Stimulated activated naive B cell treated with anti-CD40 and anti-IgM and Interleukin-4, amounts not matched to agents 10 μg/mL and 1 μg/mL and 100 μg/mL, for 72 hours (primary cell): ENCODE measurements at regions not wholly inside any gene's neighbourhood (a gene's known extent, or its start where the extent isn't known, plus 50 kb on each side); places are given as distances from the start of the nearest gene placed in this dataset.
A peak's percentile ranks its signal among the peaks of the same experiment; 100 is the strongest.

Source experiments
- ATAC-seq, 2 donors: fragments of 150-1000 bp; cut with Tn5 transposase; replicated peaks; 2 replicates each; pipeline ENCODE4 v1.10.0; 2021; ENCODE audit warnings: moderate library complexity in 1 of 2
- DNase-seq: peaks from one replicate; pipeline ENCODE4 v3.0.0; 2021
- H3K27ac Mint-ChIP-seq: one replicate; pipeline ENCODE4 v1.8.0; 2022; ENCODE audit warnings: mild to moderate bottlenecking, mixed read lengths
- H3K27me3 Mint-ChIP-seq, 2 donors: one replicate each; pipeline ENCODE4 v1.8.0; 2022; ENCODE audit warnings: mixed read lengths in 2 of 2
- H3K36me3 Mint-ChIP-seq, 2 donors: one replicate each; pipeline ENCODE4 v1.8.0; 2022; ENCODE audit warnings: mixed read lengths in 2 of 2, mild to moderate bottlenecking in 1 of 2
- H3K4me1 Mint-ChIP-seq, 2 donors: one replicate each; pipeline ENCODE4 v1.8.0; 2022; ENCODE audit warnings: mixed read lengths in 2 of 2, mild to moderate bottlenecking in 1 of 2
- H3K4me3 Mint-ChIP-seq, 2 donors: one replicate each; pipeline ENCODE4 v1.8.0; 2022; ENCODE audit warnings: mild to moderate bottlenecking in 2 of 2, mixed read lengths in 2 of 2, moderate library complexity in 1 of 2
- H3K9me3 Mint-ChIP-seq, 2 donors: one replicate each; pipeline ENCODE4 v1.8.0; 2022; ENCODE audit warnings: mixed read lengths in 2 of 2, mild to moderate bottlenecking in 1 of 2

DNA sequence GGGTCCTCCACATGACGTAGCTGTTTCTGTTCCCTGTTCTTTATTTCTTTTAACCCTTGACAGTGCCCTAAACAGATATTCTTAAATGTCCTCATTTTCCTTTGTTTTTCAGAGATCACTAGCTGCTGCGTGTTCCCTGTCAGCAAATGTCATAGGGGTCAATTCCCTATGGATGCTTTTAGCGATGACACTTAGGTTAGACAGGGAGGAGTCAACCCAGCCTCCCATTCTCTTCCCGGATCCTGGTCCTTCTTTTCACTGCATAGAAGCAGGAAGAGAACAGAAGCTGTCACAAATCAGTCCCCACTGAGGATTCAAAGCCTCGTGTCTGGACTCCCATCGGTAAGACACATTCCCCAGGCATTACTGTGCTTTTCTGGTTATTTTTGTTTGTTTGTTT lies 392.1 kb upstream of the PRKCQ start:
- Mint-ChIP-seq H3K27me3 (no peaks in the 10 kb centered on the region), H3K4me3 (no peak overlapping the region), H3K36me3 (no peaks in the 10 kb centered on the region), H3K4me1 (peaks cover 0 to 1% of the 10 kb centered on the region in 2 donors), H3K27ac (no peak overlapping the region), H3K9me3 (peaks cover 0 to 1% of the 10 kb centered on the region in 2 donors)
- ATAC-seq (no peak), DNase-seq (no peak)

DNA sequence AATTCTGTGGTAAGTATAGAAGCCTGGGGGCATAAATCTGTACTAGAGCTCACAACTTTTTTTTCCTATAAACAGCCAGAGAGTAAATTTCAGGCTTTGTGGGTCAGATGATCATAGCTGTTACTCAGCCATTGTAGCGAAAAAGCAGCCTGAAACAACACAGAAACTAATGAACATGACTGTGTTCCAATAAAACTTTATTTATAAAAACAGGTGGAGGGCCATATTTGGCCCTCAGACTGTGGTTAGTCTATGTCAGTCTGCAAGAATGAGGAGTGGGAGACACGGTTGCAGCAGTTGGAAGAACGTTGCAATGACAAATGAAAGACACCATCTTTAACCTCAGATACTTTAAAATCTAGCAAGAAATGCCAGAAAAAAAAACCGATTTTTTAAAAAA lies 389.6 kb upstream of the PRKCQ start:
- ATAC-seq, result no peak
- peaks cover 0 to 6% of the 10 kb centered on the region in 2 donors for H3K4me1 Mint-ChIP-seq

DNA sequence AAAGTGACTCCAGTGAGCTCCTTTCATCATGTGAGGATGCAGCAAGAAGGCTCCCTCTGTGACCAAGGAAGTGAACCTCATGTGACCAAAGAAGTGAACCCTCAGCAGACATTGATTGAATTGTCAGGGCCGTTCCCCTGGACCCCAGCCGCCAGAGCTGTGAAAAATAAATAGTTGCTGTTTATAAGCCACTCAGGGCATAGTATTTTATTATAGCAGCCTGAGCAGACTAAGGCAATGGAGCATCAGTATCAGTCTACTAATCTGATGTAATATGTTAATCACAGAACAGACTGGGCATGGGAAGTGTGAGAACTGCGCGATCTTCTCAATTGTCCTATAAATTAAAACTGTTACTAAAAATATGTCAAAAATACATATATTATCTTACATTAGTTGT lies 384.5 kb upstream of the PRKCQ start:
- ATAC-seq (no peak), DNase-seq (no peak)
- Mint-ChIP-seq H3K4me3 (no peak overlapping the region), H3K4me1 (peaks cover 0 to 6% of the 10 kb centered on the region in 2 donors), H3K36me3 (no peaks in the 10 kb centered on the region), H3K27me3 (peaks cover 0 to 5% of the 10 kb centered on the region in 2 donors), H3K27ac (no peak overlapping the region), H3K9me3 (peaks cover 0 to 4% of the 10 kb centered on the region in 2 donors)

More for the DNA sequence above, 389.6 kb upstream of the PRKCQ start:
- Mint-ChIP-seq H3K4me3 (no peak overlapping the region), H3K36me3 (no peaks in the 10 kb centered on the region), H3K9me3 (peaks cover 0 to 4% of the 10 kb centered on the region in 2 donors), H3K27ac (no peak overlapping the region), H3K27me3 (no peaks in the 10 kb centered on the region)
- DNase-seq, result no peak

DNA sequence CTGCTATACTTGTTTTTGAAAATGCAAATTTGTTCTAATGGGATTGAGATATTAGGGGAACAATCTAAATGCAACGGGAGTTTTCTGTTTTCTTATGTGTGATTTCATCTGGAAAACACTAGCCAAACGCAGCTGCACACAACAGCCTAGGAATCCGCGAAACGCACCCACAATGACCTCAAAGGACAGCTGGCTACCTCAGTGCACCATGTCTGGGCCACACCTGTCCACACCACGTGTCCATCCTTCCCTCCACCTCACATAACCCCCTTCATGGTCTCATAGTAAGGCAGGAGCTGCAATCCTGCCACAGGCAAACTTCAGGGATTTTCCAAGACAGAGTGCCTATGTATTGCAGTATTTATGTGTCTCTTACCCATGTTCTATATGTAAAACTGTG lies 382.5 kb upstream of the PRKCQ start:
- ATAC-seq, result no peak
- Mint-ChIP-seq H3K9me3 (peaks cover 0 to 3% of the 10 kb centered on the region in 2 donors), H3K27ac (no peak overlapping the region), H3K4me1 (peaks cover 5 to 6% of the 10 kb centered on the region in 2 donors), H3K27me3 (peaks cover 0 to 5% of the 10 kb centered on the region in 2 donors), H3K4me3 (no peak overlapping the region), H3K36me3 (no peaks in the 10 kb centered on the region)
- no peak for DNase-seq

DNA sequence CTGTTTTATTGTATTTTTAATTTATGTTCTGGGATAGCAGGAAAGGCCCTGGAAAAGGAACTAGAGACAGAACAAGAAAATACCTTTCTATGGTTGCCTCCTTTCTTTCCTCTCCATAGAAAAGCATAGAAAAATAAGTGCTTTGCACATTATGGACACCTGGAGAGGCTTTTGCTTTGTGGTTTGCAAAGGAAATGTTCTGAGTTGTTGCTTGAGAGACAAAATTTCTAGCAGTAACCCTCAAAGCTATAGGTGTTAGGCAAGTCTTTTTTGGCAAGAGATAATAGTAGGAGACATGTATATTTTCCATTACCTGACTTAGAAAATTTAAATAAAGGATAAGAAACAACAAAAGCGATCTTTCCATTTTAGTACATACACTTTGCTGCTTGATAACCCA lies 378.6 kb upstream of the PRKCQ start:
- no peaks in the 10 kb centered on the region for H3K9me3 Mint-ChIP-seq
- ATAC-seq, result no peak
- no peak overlapping the region for H3K4me3 Mint-ChIP-seq

DNA sequence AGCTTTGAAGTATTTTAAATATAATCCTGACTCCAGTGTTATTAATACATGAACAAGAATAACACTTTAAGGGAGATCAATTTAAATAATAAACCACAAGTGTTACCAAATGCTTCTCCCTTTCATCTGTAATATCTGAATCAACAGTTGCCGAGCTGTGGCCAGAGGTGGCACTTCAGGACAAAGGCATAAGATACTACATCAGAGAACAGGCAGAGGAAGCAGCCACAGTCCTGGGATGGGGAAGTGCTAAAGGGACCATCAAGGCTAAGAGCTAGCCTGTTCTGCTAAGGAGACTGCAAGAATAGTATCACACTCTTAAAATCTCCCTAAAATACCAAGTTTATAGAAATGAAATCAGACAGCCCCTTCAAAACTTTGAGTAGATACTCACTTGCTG lies 378.2 kb upstream of the PRKCQ start:
- H3K27ac Mint-ChIP-seq, result no peak overlapping the region
- no peak for DNase-seq
- H3K9me3 Mint-ChIP-seq, result no peaks in the 10 kb centered on the region
- peak in 1 of 2 donors; percentile 31 for ATAC-seq
- H3K4me3 Mint-ChIP-seq, result no peak overlapping the region
- H3K4me1 Mint-ChIP-seq, result peaks cover 0 to 5% of the 10 kb centered on the region in 2 donors
- H3K27me3 Mint-ChIP-seq, result peaks cover 0 to 5% of the 10 kb centered on the region in 2 donors
- H3K36me3 Mint-ChIP-seq, result no peaks in the 10 kb centered on the region

More for the DNA sequence above, 378.6 kb upstream of the PRKCQ start:
- DNase-seq, result no peak
- no peaks in the 10 kb centered on the region for H3K36me3 Mint-ChIP-seq
- H3K4me1 Mint-ChIP-seq, result peaks cover 0 to 5% of the 10 kb centered on the region in 2 donors
- H3K27ac Mint-ChIP-seq, result no peak overlapping the region
- H3K27me3 Mint-ChIP-seq, result peaks cover 0 to 5% of the 10 kb centered on the region in 2 donors

DNA sequence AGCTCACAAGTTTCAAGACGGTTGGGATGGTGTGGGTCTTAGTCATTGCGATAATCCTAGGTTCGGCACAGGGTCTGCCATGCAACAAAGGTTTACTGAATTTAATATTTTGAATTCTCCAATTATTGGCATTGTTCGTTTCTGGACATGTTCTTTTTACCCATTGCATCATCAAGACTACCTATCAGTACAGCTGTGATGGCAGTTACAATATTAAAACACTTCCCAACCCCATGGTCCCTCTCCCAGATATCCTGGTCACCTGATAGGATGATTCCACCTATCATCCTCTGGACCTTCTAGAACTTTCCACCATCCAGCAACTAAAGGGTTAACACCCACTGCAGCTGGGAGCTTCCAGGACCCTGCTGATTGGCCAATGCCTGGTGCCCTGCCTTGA lies 377.8 kb upstream of the PRKCQ start:
- Mint-ChIP-seq H3K9me3 (no peaks in the 10 kb centered on the region), H3K4me1 (peaks cover 0 to 5% of the 10 kb centered on the region in 2 donors), H3K4me3 (no peak overlapping the region), H3K27ac (no peak overlapping the region), H3K36me3 (no peaks in the 10 kb centered on the region), H3K27me3 (peaks cover 0 to 5% of the 10 kb centered on the region in 2 donors)
- DNase-seq (no peak), ATAC-seq (no peak)

DNA sequence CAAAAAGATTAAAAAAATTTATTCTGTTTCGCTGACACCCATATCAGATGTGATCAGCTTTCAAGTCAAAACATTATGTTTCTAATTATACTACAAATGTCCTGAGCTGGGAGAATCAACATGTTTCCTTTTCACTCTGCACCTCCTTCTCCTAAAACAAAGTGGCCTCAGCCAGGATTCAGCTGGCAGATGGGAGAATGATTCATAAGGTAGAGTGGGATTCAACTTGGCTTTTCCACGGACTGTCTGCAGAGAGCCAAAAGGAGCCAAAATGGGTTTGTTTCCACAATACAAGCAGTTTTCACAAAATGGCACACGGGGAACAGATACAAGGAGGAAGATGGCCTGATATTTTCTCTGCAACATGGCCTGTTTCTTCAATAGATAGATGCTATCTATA lies 376.5 kb upstream of the PRKCQ start:
- DNase-seq, result no peak
- peaks cover 1 to 5% of the 10 kb centered on the region in 2 donors for H3K4me1 Mint-ChIP-seq
- peaks cover 0 to 5% of the 10 kb centered on the region in 2 donors for H3K27me3 Mint-ChIP-seq
- no peaks in the 10 kb centered on the region for H3K9me3 Mint-ChIP-seq
- H3K27ac Mint-ChIP-seq, result no peak overlapping the region
- no peak for ATAC-seq
- no peak overlapping the region for H3K4me3 Mint-ChIP-seq
- H3K36me3 Mint-ChIP-seq, result no peaks in the 10 kb centered on the region

DNA sequence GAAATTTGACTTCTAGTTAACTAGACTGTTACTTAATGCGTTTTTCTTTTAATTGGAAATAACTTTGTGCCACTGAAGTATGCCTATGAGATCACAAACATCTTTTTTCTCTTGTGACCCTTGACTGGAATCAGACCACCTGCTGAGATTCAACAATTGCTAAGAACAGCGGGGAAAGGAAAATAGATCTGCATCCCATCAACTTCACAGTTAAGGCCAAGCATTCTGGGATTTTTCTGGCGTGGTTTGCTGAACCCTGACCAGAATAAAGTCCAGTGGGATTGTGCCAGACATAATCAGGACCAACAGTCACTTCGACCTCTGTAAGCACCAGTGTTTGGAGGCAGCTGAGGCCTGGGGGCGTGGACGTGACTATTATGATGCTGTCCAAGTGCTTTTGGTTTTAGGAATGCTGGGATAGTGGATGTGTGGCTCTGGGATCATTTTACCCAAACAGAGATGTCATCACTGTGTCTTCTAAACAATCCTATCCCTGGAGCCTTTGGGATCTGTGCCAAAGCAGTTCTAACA lies 373.3 kb upstream of the PRKCQ start:
- H3K36me3 Mint-ChIP-seq, result no peaks in the 10 kb centered on the region
- H3K4me3 Mint-ChIP-seq, result no peak overlapping the region
- no peaks in the 10 kb centered on the region for H3K27me3 Mint-ChIP-seq
- peaks cover 1 to 5% of the 10 kb centered on the region in 2 donors for H3K4me1 Mint-ChIP-seq
- ATAC-seq, result no peak
- H3K9me3 Mint-ChIP-seq, result no peaks in the 10 kb centered on the region
- DNase-seq, result no peak
- H3K27ac Mint-ChIP-seq, result no peak overlapping the region

DNA sequence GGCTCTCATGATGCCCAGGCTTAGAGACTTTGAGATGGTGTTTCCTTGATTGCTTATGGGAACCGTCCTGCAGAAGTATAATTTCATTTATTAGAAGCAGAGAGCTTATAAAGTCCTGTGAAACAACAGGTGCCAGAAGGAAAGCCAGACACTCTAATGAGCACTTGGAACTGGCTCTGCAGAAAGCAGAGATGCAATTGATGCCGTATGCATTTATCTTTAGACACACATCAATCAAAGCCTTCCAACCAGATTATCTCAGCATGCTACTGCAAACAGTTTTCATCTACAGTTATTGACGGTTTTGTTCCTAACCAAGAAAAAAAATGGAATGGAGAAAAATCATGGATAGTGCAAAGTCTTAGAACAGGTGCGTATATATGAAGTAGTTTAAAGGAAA lies 371.7 kb upstream of the PRKCQ start:
- H3K36me3 Mint-ChIP-seq, result no peaks in the 10 kb centered on the region
- DNase-seq (no peak), ATAC-seq (no peak)
- no peak overlapping the region for H3K4me3 Mint-ChIP-seq
- H3K27ac Mint-ChIP-seq, result no peak overlapping the region
- peaks cover 0 to 3% of the 10 kb centered on the region in 2 donors for H3K9me3 Mint-ChIP-seq
- peaks cover 0 to 1% of the 10 kb centered on the region in 2 donors for H3K4me1 Mint-ChIP-seq
- H3K27me3 Mint-ChIP-seq, result no peaks in the 10 kb centered on the region

DNA sequence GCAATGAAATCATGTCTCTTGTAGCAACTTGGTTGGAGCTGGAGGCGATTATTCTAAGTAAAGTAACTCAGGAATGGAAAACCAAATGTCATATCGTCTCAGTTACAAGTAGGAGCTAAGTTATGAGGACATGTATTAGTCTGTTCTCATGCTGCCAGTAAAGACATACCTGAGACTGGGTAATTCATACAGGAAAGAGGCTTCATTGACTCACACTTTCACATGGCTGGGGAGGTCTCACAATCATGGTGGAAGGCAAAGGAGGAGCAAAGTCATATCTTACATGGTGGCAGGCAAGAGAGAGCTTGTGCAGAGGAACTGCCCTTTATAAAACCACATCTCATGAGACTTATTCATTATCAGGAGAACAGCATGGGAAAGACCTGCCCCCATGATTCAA lies 370.1 kb upstream of the PRKCQ start:
- Mint-ChIP-seq H3K9me3 (peaks cover 0 to 3% of the 10 kb centered on the region in 2 donors), H3K27me3 (no peaks in the 10 kb centered on the region), H3K4me1 (peaks cover 0 to 1% of the 10 kb centered on the region in 2 donors), H3K36me3 (no peaks in the 10 kb centered on the region), H3K27ac (no peak overlapping the region), H3K4me3 (no peak overlapping the region)
- DNase-seq, result no peak
- ATAC-seq, result no peak

DNA sequence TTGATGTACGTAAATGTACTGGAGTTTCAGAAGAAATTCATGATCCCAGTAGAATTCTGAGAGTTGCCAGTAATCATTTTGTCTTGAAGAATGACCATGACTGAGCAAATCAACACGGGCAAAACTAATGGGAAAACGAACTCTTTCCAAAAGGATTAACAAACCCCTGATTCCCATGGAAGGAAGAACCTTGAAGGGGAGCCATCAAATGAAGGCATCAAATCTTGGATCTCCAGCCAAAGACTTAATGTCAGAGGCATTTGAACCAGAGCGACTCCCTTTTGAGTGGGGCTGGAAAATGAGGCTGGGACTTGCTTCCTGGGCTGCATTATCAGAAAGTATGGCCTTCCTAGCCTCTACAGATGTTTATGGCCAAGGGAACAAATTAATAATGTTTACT lies 364.4 kb upstream of the PRKCQ start:
- Mint-ChIP-seq H3K36me3 (no peaks in the 10 kb centered on the region), H3K4me1 (peaks cover 0 to 8% of the 10 kb centered on the region in 2 donors), H3K27me3 (peaks cover 5 to 8% of the 10 kb centered on the region in 2 donors), H3K4me3 (no peak overlapping the region), H3K9me3 (peaks cover 0 to 3% of the 10 kb centered on the region in 2 donors), H3K27ac (no peak overlapping the region)
- ATAC-seq (no peak), DNase-seq (no peak)

DNA sequence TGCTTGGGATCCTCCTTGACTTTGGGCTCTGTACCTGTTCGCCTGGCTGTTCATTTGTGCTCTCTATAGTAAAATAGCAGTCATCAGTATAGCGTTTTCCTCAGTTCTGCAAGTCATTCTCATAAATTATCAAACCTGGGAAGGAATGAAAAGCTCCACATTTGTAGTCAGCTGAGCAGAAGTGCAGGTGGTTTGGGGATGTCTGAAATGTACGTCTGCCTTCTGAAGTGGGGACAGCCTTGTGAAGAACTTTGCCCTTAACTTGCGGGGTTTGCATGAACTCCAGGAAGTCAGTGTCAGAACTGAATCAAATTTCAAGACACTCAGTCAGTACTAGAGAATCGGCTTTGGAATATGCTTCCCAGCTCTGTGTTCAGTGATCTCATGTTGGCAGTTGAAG lies 358.3 kb upstream of the PRKCQ start:
- Mint-ChIP-seq H3K4me3 (no peak overlapping the region), H3K27me3 (peaks cover 12 to 16% of the 10 kb centered on the region in 2 donors)
- DNase-seq, result no peak

DNA sequence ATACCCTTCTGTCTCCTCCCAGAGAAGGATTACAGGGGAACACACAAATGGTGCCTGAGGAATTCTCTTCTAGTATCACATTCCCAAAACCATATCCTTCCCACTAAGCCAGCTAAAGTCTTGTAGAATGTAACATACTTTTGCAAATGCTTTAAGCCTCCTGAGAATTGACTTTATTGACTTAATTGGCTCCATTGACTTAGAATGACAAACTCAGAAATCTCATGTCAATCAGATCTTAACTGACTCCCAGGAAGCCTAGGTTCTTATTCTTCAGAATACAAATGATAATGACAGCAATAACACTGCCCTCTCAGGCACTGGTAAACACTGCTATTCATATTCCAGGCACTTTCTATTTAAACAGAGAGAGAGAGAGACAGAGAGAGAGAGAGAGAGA lies 356.9 kb upstream of the PRKCQ start:
- Mint-ChIP-seq H3K4me1 (peaks cover 0 to 10% of the 10 kb centered on the region in 2 donors), H3K36me3 (peaks cover 4 to 8% of the 10 kb centered on the region in 2 donors), H3K27ac (no peak overlapping the region), H3K9me3 (peaks cover 9% of the 10 kb centered on the region in 2 donors), H3K4me3 (no peak overlapping the region), H3K27me3 (peaks cover 12 to 18% of the 10 kb centered on the region in 2 donors)
- DNase-seq (no peak), ATAC-seq (no peak)

More for the DNA sequence above, 358.3 kb upstream of the PRKCQ start:
- Mint-ChIP-seq H3K4me1 (peaks cover 0 to 10% of the 10 kb centered on the region in 2 donors), H3K36me3 (peaks cover 4 to 8% of the 10 kb centered on the region in 2 donors), H3K27ac (no peak overlapping the region), H3K9me3 (peaks cover 9% of the 10 kb centered on the region in 2 donors)
- ATAC-seq, result no peak

DNA sequence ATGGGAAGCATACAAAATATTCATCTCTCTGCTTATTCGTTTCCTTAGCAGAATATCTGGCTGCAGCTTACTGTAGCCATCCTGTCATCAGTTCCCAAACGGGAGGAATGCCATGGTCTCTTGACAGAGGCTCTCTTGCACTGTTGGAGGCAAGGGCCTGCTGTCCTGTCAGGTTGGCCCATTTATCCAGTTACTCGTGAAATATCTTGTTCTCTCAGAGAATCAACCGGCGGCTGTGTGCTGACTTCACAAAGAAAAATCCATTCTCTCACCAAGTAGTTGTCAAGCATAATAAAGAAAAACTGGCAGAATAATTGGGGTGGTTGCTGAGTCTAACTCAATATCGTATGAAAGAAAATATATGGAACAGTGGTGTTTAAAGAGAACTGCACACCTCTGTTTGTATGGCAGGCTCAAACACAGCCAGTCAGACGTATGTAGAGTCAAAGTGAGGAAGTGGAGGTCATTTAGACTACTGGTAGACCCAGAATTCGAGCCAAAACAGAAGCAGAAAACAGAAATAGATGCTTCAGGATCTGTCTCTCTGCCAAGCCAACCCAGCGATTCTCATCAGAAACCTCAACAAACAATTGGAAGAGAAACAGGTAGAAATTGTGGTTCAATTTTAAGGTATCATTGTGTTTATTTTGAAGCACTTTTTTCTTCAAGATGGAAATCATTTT lies 349.2 kb upstream of the PRKCQ start:
- DNase-seq, result no peak
- H3K27ac Mint-ChIP-seq, result no peak overlapping the region
- no peak for ATAC-seq
- H3K9me3 Mint-ChIP-seq, result peaks cover 0 to 4% of the 10 kb centered on the region in 2 donors
- H3K27me3 Mint-ChIP-seq, result peaks cover 0 to 4% of the 10 kb centered on the region in 2 donors
- no peaks in the 10 kb centered on the region for H3K36me3 Mint-ChIP-seq
- H3K4me3 Mint-ChIP-seq, result no peak overlapping the region
- H3K4me1 Mint-ChIP-seq, result peaks cover 25 to 45% of the 10 kb centered on the region in 2 donors
